TTC549 (cell line): ENCODE measurements at regions not wholly inside any gene's neighbourhood (a gene's known extent, or its start where the extent isn't known, plus 50 kb on each side); places are given as distances from the start of the nearest gene placed in this dataset.

Experiments used
- FAIRE-seq: peaks from 2 replicates; lab custom pipeline; 2012; peaks lifted over from hg19 to GRCh38; lab: Jason Lieb, UNC

DNA sequence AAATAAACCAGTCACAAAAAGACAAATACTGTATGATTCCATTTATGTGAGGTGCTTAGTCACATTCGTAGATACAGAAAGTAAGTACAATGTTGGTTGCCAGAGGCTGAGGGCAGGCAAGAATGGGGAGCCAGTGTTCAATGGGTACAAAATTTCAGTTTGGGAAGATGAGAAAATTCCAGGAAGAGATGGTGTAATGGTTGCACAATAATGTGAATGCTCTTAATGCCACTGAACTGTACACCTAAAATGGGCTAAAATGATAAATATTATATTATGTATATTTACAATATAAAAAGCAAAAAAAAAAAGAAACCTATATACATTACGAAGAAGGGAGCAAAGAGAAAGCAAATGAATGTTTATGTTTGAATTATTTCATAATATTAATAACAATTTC, 329.0 kb downstream of the C11orf87 start:
- FAIRE-seq = no peak

DNA sequence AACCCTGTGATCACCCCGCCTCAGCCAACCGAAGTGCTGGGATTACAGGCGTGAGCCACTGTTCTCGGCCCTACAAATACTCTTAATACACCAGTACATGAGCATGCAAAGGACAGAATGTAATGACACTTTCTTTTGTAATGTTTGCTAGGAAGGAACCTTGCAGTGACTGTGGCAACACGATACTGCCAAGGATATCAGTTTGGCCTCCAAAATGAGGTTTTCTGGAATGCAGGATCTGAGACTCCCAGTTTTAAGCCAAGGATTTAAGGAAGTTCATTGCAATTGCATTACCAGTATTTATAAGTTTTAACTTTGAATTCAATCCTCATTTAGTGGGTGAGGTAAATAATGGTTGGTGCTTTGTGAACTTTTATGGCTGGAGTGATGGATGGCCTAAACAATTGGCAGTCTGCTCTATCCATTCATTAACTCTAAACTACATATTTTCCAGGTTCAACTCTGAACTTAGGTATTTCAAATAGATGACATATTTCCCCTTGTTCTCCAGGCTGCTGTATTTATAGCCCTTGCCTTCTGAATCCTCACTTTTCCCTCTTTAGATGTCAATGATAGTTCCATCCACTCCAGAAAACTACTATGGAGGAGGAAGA, 330.3 kb downstream of the C11orf87 start:
- no peak for FAIRE-seq

DNA sequence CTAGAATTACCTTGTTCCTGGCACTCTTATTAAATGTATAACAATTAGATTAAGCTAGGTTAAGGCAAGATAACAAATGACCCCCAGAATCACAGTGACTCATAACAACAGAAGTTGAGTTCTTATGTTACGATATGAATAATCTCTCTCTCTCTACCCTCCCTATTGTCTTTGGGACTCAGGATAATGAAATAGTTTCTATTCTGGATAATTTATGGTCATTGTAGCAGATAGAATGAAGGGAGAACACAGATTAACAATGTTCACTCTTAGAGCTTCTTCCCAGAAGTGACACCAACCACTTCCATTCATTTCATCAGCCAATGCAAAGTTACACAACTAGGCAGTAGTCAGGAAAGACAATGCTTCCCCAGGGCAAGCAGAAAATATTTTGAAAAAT, 334.5 kb downstream of the C11orf87 start:
- FAIRE-seq = no peak

DNA sequence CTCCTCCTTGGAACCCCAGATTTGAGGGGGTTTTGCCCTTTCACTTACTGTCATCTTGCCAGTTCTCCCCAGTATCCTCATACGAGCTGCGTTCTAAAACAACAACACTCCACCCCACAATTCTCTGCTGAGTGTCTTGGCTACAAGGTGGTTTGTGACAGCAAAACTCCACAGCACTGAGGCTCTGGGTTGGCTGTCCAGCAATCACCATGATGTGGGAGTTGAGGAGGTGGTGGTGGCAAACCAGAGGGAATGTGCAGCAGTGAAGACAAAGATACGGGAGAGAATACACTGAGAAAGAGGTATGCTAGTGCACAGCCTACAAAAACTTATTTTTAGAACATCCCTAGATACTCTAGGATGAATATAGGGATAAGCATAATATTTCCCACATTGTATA, 335.0 kb downstream of the C11orf87 start:
- FAIRE-seq = no peak

DNA sequence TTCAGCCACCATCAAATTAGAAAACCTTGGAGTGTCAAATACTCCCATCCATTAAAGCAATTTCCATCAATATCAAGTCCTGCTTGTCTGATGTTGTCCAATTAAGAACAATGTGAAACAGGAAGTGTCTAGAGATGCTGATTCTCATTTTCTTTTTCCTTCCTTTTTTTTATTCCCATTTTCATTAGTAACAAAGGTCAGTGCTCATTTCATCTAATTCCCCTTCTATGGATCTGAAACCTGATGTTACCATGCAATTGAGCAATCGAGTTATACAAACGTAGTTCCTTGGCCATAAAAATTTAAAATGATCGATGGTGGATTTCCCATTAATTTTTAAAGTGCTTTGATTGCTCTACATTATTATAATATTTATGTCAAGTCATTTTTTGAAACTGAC, 330.6 kb upstream of the ZC3H12C start:
- no peak for FAIRE-seq

DNA sequence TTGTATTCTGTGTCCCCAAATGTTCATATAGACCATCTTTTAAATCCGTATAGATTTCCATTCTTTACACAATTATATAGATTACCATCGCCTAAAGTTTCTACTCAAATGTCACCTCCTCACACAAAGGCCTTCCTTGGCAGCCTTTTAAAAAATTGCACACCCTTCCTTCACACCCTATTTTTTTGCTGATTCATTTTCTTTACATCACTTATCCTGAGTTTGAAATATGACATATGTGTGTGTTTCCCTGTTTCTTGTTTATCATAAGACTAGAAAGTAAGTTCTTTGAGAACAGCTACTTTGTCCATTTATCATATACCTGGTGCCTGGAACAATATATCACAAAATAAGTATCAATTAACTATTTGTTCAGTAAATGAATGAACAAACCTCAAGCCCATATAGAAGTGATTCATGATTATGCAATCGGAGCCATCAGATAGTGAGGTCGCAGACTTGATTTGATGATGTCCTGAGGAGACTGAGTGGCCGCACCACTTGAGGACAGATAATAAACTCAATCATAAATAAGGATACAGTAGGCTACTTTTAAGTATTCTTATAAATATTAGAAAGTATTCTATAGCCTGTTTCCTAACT, 327.4 kb upstream of the ZC3H12C start:
- FAIRE-seq = no peak

DNA sequence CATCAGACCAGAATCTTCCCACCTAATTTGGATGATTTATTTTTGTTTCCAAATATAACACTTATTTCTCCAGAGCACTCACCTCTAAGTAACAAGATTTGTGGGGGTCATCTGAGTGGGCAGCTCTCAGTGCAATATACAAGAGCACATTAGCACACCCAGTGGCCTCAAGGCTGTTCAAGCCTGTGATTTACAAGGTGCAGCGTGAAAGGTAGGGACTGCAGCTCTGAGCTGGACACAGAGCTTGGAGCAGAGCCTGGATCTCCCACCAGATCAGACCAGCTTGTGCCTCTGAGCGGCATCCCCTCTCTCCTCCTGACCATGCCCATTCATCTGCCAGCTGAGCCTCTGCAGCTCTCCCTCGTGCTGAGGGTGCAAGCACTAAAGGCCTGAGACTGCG, 323.3 kb upstream of the ZC3H12C start:
- FAIRE-seq = no peak

DNA sequence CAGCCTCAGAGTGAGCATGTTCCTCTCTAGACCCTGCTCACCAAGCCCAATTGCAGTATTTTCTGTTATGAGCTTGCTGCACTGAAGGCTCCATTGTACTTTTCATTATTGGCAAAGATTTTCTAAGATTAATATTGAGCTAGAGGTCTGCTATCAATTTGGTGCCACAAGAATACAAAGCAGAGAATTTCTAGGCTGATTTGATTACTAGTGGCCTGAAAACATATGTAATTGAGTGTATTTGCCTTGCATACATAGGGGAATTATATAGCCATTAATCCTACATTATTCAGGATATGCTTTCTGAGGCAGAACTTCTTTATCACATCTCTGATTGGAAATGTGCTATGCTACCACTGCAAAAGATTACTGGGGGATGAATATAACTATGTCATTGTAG, 322.9 kb upstream of the ZC3H12C start:
- no peak for FAIRE-seq

DNA sequence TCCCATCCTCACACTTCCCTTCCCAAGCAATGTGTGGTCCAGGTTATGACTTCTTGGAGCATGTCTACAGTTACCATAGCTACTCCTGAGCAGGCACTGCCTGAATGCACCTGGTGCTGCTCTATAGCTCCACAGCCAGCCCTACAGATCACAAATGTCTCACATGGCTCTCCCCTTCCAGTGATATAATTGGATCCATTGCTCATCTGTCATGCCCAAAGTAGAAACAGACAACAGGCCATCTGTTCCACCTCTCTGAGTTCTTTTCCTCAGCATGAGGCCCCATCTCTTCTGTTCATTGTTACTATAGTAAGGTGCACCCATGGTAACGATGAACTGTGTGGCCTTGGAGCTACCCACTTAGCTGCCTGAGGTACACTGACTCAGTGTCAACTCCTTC, 320.3 kb upstream of the ZC3H12C start:
- no peak for FAIRE-seq

DNA sequence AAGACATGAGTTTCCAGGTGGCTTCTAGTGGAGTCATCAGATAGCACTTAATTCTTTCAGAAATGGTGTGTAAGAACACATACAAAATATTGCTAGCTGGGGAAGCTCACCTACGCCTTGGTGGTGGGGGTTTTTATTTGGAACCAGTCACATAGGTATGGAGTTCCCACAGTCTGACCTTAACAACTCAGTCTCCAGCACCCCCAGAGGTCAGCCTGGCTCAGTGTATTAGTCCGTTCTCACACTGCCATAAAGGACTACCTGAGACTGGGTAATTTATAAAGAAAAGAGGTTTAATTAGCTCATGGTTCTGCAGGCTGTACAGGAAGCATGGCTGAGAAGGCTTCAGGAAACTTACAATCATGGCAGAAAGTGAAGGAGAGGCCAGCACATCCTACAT, 317.5 kb upstream of the ZC3H12C start:
- no peak for FAIRE-seq

DNA sequence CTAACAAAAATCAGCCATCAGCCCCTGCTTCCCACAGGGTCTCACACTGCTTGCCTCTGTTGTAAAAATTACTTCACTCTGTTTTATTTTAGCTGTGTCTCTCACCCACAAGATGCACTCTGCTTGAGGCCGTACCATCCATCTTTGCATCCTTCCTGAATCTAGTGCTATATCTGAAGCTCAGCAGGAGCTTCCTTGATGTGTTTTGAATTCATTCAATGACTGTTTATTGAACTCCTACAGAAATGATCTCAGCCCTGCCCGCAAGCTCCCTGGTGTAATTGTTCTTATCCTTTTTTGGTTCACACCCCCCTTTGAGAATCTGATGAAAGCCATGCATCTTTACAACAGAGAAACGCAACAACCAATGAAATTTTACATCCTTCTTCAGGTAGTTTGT, 310.2 kb upstream of the ZC3H12C start:
- FAIRE-seq = no peak

DNA sequence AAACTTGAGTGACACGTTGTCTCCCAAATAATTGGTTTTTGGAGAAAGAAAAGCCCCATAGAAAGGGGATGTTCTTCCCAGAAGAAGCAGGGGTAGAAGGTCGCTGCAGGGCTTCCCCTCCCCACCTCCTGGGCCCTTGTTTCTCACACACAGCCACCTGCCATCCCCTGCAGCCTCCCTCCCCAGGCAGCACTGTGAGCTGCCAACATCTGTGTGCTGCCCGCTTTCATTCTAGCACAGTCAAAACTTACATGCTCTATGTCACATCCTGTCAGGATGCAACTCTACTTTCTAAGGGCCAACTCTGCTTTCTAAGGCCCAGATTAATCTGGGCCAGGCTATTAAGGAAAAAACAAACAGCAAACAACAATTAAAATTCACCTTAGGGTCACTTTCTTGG, 309.4 kb upstream of the ZC3H12C start:
- no peak for FAIRE-seq

DNA sequence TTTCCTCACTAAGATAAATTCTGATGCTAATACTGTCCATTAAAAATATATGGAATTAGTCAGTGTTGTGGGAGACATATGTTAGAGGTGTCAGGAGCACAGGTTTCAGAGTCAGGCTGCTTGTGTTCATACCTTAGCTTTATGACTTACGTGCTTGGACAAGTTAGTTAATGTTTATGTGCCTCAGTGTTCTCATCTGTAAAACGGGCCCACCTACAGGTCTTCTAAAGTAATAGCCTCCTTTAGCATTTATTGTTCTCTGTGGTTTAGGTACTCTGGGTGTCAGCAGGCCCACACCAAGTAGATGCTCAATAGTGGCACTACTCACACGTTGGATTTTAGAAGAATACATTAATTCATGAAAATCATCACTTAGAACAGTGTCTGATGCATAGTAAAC, 308.7 kb upstream of the ZC3H12C start:
- FAIRE-seq = no peak

DNA sequence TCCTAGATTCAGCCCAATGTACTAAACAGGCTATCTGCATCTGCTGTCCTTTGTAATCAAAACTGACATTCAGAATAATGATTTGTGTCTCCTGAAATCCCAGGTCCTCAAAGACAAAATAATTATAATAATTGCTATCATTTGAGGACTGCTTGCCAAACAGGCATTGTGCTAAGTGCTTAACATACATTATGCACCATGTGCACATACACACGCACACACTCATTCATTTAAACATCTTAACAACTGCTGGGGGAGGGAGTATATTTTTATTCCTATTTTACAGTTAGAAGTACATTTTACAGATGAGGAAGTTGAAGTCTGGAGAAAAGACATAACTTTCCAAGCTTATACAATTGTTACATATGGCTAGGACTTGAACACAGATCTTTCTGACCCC, 308.0 kb upstream of the ZC3H12C start:
- FAIRE-seq = no peak

DNA sequence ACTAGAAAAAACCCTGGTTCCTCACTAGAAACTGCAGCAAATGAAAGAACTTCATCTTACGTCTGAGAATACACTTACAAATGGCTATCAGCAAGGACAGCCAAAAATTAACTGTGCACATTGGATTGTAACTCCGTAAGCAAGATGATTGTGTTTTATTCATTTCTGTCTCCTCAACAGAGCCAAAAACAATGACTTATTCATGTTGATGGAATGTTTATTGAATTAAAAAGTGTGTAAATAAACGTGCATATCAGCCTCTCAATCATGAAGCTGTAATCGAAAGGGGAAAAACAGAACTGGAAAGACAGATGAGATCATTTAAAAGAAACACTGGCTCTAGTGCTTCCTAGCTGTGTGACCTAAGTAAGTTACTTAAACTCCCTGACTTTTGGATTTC, 307.5 kb upstream of the ZC3H12C start:
- FAIRE-seq = no peak

DNA sequence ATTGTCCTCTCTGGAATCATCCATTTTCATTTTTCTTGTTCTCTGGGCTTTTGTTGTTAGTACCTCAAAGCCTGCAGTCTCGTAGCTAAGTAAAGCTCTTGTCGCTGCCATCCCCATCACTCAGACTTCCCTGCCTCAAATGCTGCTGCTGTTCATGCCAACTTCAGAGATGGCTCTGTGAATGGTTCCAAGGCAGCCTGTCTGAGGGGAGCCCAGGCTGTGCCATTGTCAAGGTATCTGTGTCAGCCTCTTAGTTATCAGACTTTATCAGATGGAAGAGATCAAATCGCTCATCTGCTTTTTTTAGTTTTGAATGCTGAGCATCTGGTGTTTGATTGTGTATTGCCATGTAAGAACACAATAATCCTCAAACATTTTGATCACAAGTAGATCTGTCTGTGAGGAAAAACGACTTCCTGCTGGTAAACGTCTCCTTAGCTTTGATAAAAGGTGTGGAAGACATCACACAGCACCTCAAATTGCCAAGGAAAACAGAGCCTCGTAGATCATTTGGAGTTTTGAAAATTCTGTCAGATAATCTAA, 304.2 kb upstream of the ZC3H12C start:
- FAIRE-seq = no peak

DNA sequence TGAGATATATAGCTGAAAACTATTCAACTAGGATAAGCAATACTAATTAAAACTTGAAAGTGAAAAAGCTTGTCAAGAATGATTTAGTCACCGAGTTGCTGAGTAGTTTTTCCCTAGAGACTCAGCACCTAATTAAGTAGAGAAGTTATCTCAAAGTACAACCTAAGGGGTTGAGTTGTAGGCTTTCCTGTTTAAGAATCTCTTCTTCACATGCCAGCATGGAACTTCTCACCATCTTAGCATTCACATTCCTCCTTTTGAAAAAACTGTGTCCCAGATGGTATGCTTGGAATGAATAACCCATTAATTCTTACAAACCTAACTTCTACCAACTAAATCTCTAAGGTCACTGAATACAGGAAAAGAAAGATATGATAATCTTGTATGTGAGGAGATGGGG, 303.3 kb upstream of the ZC3H12C start:
- FAIRE-seq = no peak

DNA sequence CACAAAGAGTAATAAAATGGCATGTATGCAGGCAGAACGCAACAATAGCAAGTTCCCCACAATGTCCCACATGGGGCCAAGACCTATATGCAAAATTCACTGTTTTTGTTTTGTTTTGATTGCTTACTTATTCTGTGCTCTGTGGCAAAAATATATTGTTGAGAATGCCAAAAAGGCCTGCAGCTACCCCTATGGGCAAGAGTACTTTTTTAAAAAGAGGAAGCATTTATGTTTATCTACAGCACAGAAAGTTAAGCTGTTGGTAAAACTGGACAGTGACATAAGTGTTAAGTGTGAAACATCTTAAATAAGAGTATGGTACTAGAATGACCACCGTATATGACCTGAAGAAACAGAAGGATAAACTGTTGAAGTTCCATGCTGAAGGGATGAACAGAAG, 301.9 kb upstream of the ZC3H12C start:
- FAIRE-seq = no peak

DNA sequence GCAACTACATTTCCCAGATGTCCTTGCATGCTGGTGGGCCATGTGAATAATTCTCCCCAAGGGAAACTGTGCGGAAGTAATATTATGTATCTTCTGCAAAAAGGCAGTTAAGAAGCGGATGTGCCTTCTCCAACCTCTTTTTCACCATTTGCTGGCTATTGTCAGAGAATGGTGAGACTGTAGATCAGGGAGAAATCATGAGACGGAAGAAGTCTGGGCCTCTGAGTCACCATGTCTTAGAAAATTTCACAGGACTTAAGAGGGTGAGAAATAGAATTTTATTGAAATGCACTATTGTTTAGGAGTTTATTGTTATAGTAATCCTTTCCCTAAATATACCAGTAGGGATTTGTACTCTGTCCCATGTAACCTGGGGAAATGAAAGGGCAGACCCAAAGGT, 298.7 kb upstream of the ZC3H12C start:
- FAIRE-seq = no peak

DNA sequence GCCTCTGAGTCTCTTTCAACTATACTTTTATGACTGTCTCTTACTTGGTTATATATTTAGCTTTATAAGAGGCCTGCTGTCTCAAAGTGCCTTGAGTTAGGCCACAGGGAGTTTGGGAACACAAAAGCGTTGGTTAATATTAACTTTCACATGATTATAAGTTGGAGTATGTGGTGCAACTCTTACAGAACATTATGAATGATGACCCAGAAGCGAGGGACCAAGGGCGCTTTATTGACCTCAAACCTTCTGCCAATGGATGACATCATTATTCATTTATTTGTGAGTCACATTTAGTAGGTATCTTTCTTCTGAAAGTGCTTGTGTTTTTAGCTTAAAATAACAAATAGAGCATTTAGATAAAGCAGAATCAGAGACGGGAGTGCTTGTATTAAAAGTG, 298.0 kb upstream of the ZC3H12C start:
- FAIRE-seq = no peak

DNA sequence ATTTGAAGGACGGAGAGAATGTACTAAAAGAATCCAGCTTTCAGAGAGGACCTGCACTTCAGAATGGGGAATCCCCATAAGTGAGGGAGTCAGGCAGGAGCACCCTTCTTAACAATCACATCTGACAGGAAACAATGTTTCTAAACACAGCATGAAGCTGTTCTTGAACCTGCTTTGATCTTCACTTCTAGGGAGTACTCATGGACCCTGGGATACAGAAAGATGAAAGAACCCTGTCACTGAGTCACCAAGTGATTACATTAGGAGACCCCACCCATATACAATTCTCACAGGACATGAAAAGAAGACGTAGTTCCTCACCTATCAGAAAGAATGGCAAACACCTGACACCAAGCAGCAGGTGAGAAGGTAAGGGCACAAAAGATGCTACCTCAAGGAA, 296.9 kb upstream of the ZC3H12C start:
- no peak for FAIRE-seq

DNA sequence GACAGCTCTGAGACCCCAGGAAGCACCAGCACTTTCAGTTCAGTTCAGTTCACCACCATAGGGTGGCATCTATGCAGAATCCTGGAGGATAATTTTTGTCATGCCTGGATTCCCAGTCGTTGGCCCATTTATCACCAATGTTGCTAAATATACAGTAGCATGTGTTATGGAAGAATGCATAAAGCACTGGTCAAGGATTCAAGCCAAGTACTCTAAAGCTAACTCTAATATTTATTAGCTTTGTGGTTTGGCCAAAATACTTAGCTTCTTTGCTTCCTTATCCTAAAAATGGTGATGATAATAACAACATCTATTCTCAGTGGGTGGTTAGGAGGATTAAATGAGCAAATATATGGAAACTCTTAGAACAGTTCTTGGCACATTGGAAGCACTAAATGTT, 294.7 kb upstream of the ZC3H12C start:
- no peak for FAIRE-seq

DNA sequence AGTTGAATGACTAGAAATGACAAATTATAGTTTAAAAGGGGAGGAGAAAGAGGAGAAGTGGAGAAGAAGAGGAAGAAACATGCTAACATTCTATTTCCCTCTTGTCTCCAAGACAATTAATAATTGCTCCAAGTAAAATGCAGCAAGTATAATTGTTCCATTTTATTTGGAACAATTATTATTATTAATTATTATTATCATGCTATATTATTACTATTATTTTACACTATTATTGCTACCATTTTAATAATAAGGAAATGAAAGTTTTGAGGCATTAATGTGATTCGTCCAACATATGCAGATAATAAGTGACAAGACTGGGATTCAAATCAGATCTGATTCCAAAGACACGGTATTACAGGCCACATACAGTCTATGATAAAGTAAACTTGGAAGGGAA, 293.6 kb upstream of the ZC3H12C start:
- FAIRE-seq = no peak

DNA sequence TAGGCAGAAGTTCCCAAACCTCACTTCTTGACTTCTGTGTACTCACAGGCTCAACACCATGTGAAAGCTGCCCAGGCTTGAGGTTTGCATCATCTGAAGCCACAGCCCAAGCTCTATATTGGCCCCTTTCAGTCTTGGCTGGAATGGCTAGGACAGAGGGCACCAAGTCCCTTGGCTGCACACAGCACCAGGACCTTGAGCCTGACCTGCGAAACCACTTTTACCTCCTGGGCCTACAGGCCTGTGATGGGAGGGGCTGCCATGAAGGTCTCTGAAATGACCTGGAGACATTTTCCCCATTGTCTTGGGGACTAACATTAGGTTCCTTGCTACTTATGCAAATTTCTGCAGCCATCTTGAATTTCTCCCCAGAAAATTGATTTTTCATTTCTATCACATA, 288.3 kb upstream of the ZC3H12C start:
- no peak for FAIRE-seq

DNA sequence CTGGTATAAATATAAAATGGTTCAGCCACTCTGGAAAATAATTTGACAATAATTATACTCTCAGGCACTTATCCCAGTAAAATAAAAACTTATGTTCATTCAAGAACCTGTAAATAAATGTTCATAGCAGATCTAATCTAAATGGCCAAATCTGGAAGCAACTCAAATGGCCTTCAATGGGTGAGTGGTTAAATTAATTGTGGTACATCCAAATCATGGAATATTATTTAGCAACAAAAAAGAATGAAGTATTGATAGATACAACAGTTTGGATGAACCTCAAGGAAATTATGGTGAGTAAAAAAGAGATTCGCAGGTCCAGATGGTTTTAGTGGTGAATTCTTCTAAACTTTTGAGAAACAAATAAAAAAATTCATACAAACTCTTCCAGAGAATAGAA, 287.0 kb upstream of the ZC3H12C start:
- FAIRE-seq = no peak
